Liver (tissue), 8 donors: ENCODE measurements at regions not wholly inside any gene's neighbourhood (a gene's known extent, or its start where the extent isn't known, plus 50 kb on each side); places are given as distances from the start of the nearest gene placed in this dataset.
"Not testable (repeated sequence)": the region's sequence is repeated elsewhere in the genome, so short reads cannot be mapped to it uniquely, and the experiment has no call there.

Experiments used
- DNase-seq: peaks from one replicate; pipeline ENCODE4 v3.0.0-alpha.2; 2017; ENCODE audit warnings: low spot score
- H3K27ac ChIP-seq, 2 donors: one replicate each; pipeline ENCODE4 v1.7.0; 2013; ENCODE audit warnings: inconsistent platforms in 2 of 2, low read length in 2 of 2, control low read depth in 1 of 2, low read depth in 1 of 2, mild to moderate bottlenecking in 1 of 2
- H3K27me3 ChIP-seq, 4 donors: one replicate each; pipeline versions ENCODE4 v1.6.1 to v1.7.0; 2013; ENCODE audit warnings: low read length in 3 of 4, inconsistent platforms in 1 of 4, mild to moderate bottlenecking in 1 of 4, moderate library complexity in 1 of 4; ENCODE audit not compliant: control insufficient read depth in 4 of 4, insufficient read depth in 4 of 4
- H3K36me3 ChIP-seq, 4 donors: one replicate each; pipeline versions ENCODE4 v1.6.1 to v1.7.0; 2013; ENCODE audit warnings: low read length in 3 of 4, mild to moderate bottlenecking in 3 of 4, low read depth in 1 of 4, moderate library complexity in 1 of 4; ENCODE audit not compliant: control insufficient read depth in 4 of 4, insufficient read depth in 3 of 4
- H3K4me1 ChIP-seq, 4 donors: one replicate each; pipeline versions ENCODE4 v1.6.1 to v1.7.0; 2013; ENCODE audit warnings: low read length in 3 of 4, mild to moderate bottlenecking in 3 of 4, moderate library complexity in 1 of 4; ENCODE audit not compliant: control insufficient read depth in 4 of 4, insufficient read depth in 4 of 4
- H3K4me3 ChIP-seq, 3 donors: one replicate each; pipeline versions ENCODE4 v1.6.1 to v1.7.0; 2013; ENCODE audit warnings: low read length in 3 of 3, control low read depth in 1 of 3, low read depth in 1 of 3, mild to moderate bottlenecking in 1 of 3
- H3K9ac ChIP-seq, 2 donors: one replicate each; pipeline ENCODE4 v1.7.0; 2013; ENCODE audit warnings: low read length in 2 of 2, mild to moderate bottlenecking in 2 of 2, moderate library complexity in 2 of 2, control low read depth in 1 of 2, low read depth in 1 of 2
- H3K9me3 ChIP-seq, 4 donors: one replicate each; pipeline versions ENCODE4 v1.6.1 to v1.7.0; 2013; ENCODE audit warnings: low read length in 3 of 4; ENCODE audit not compliant: control insufficient read depth in 4 of 4
- ATF3 ChIP-seq: IDR thresholded peaks from 2 replicates; pipeline ENCODE4 v1.6.1; 2016; ENCODE audit warnings: antibody characterized with exemption
- CTCF ChIP-seq: fragments of 150-350 bp; IDR thresholded peaks from 2 replicates; pipeline ENCODE4 v1.5.1; 2017; ENCODE audit warnings: improper control_type of control experiment, low read depth, low read length; ENCODE audit not compliant: missing input control
- EGR1 ChIP-seq, 2 donors: IDR thresholded peaks; 2 replicates each; pipeline ENCODE4 v1.6.1; 2016 to 2018; ENCODE audit warnings: antibody characterized with exemption in 2 of 2, low read depth in 2 of 2
- GABPA ChIP-seq, 2 donors: IDR thresholded peaks in 1 of 2; conservative IDR thresholded peaks in 1 of 2; 2 replicates each; pipeline ENCODE4 v1.6.1; 2016; ENCODE audit warnings: antibody characterized with exemption in 2 of 2, mild to moderate bottlenecking in 1 of 2, moderate library complexity in 1 of 2
- HNF4A ChIP-seq, 2 donors: conservative IDR thresholded peaks; 2 replicates each; pipeline ENCODE4 v1.6.1; 2016; ENCODE audit warnings: antibody characterized with exemption in 2 of 2, mild to moderate bottlenecking in 2 of 2
- HNF4G ChIP-seq: IDR thresholded peaks from 2 replicates; pipeline ENCODE4 v1.6.1; 2016; ENCODE audit warnings: antibody characterized with exemption
- JUND ChIP-seq, 2 donors: IDR thresholded peaks; 2 replicates each; pipeline ENCODE4 v1.6.1; 2016; ENCODE audit warnings: antibody characterized with exemption in 2 of 2
- NR2F2 ChIP-seq: IDR thresholded peaks from 2 replicates; pipeline ENCODE4 v1.6.1; 2016; ENCODE audit warnings: antibody characterized with exemption
- RAD21 ChIP-seq, 2 donors: IDR thresholded peaks; 2 replicates each; pipeline ENCODE4 v1.6.1; 2016; ENCODE audit warnings: antibody characterized with exemption in 2 of 2, mild to moderate bottlenecking in 2 of 2
- REST ChIP-seq: IDR thresholded peaks from 2 replicates; pipeline ENCODE4 v1.6.1; 2016; ENCODE audit warnings: antibody characterized with exemption, mild to moderate bottlenecking
- RXRA ChIP-seq, 2 donors: IDR thresholded peaks; 2 replicates each; pipeline ENCODE4 v1.6.1; 2017 to 2018; ENCODE audit warnings: antibody characterized with exemption in 2 of 2, mild to moderate bottlenecking in 1 of 2
- SP1 ChIP-seq: IDR thresholded peaks from 2 replicates; pipeline ENCODE4 v1.6.1; 2018; ENCODE audit warnings: antibody characterized with exemption, mild to moderate bottlenecking
- TAF1 ChIP-seq: conservative IDR thresholded peaks from 2 replicates; pipeline ENCODE4 v1.6.1; 2016; ENCODE audit warnings: antibody characterized with exemption, mild to moderate bottlenecking
- YY1 ChIP-seq: IDR thresholded peaks from 2 replicates; pipeline ENCODE4 v1.6.1; 2016; ENCODE audit warnings: antibody characterized with exemption, mild to moderate bottlenecking
- WGBS: extraction: QIAGEN DNeasy Blood & Tissue Kit; methylation state at CpG from one replicate; pipeline ENCODE4 v1.1.7; 2013; 5-methylcytosine and 5-hydroxymethylcytosine counted together
- donor health status: healthy.
- donor health status: healthy.
- donor health status: healthy.
- donor health status: healthy.
- donor health status: healthy.

GRCh38 chr11:13137844-13138301, 128.8 kb downstream of the RASSF10 start:
- H3K36me3 ChIP-seq: no peaks in the 10 kb centered on the region
- peaks cover 3 to 10% (median 5%) of the 10 kb centered on the region in 4 donors for H3K4me1 ChIP-seq
- no peak overlapping the region for H3K9ac ChIP-seq
- 95% methylated on average over 1 of the region's 1 CpG for WGBS
- no peak for DNase-seq
- no peak overlapping the region for H3K27ac ChIP-seq
- H3K4me3 ChIP-seq: no peak overlapping the region
- TF ChIP-seq HNF4A (conservative IDR thresholded peaks at IDR 0.05) (no peak), NR2F2 (no peak), HNF4G (no peak), CTCF (no peak), RAD21 (IDR thresholded peaks at IDR 0.05) (no peak), JUND (IDR thresholded peaks at IDR 0.05) (no peak), REST (no peak), GABPA (IDR thresholded peaks at IDR 0.05 in 1 of 2, conservative IDR thresholded peaks at IDR 0.05 in 1 of 2) (no peak), SP1 (no peak), YY1 (no peak), EGR1 (IDR thresholded peaks at IDR 0.05; ENCODE audit: low read depth in 2 of 2) (no peak), TAF1 (no peak), ATF3 (no peak), RXRA (IDR thresholded peaks at IDR 0.05) (no peak)
- no peaks in the 10 kb centered on the region for H3K27me3 ChIP-seq
- H3K9me3 ChIP-seq: no peaks in the 10 kb centered on the region

- not testable (repeated sequence) for H3K27ac ChIP-seq, H3K4me3 ChIP-seq, DNase-seq, H3K27me3 ChIP-seq, H3K9me3 ChIP-seq, H3K36me3 ChIP-seq, H3K9ac ChIP-seq
- 99% methylated on average over 1 of the region's 1 CpG for WGBS
- H3K4me1 ChIP-seq: peaks cover 3 to 10% (median 5%) of the 10 kb centered on the region in 4 donors
These were observed 130.0 kb downstream of the RASSF10 start for GRCh38 chr11:13139085-13139484.
